Stimulated activated CD4-positive, alpha-beta T cell treated with anti-CD3 and anti-CD28 coated beads, Interleukin-2, amount 100 ng/mL, for 24 hours (primary cell): ENCODE measurements at regions not wholly inside any gene's neighbourhood (a gene's known extent, or its start where the extent isn't known, plus 50 kb on each side); places are given as distances from the start of the nearest gene placed in this dataset.

Experiments used
- DNase-seq, 2 donors: peaks; one replicate each; pipeline ENCODE4 v3.0.0-alpha.2; 2020

- DNase-seq = no peak
These were observed 372.4 kb upstream of the SLIT2 start for GRCh38 chr4:19879330-19879729.

GRCh38 chr4:19857991-19858390, 393.7 kb upstream of the SLIT2 start:
- no peak for DNase-seq

GRCh38 chr4:19857380-19857779, 394.3 kb upstream of the SLIT2 start:
- no peak for DNase-seq

- no peak for DNase-seq
These were observed 400.8 kb upstream of the SLIT2 start for GRCh38 chr4:19850909-19851308.

GRCh38 chr4:19844446-19844845, 407.3 kb upstream of the SLIT2 start:
- DNase-seq = no peak

GRCh38 chr4:19842471-19842870, 409.2 kb upstream of the SLIT2 start:
- DNase-seq = no peak

- no peak for DNase-seq
These were observed 412.8 kb upstream of the SLIT2 start for GRCh38 chr4:19838858-19839257.

GRCh38 chr4:19835429-19835828, 416.3 kb upstream of the SLIT2 start:
- no peak for DNase-seq

GRCh38 chr4:19832411-19832810, 419.3 kb upstream of the SLIT2 start:
- DNase-seq = no peak

- DNase-seq = no peak
These were observed 419.9 kb upstream of the SLIT2 start for GRCh38 chr4:19831644-19832285.

- no peak for DNase-seq
These were observed 422.6 kb upstream of the SLIT2 start for GRCh38 chr4:19829101-19829500.

- no peak for DNase-seq
These were observed 427.9 kb upstream of the SLIT2 start for GRCh38 chr4:19823781-19824180.

- no peak for DNase-seq
These were observed 432.0 kb upstream of the SLIT2 start for GRCh38 chr4:19819737-19820136.

GRCh38 chr4:19809989-19810388, 441.7 kb upstream of the SLIT2 start:
- no peak for DNase-seq

- DNase-seq = no peak
These were observed 444.2 kb upstream of the SLIT2 start for GRCh38 chr4:19807505-19807904.

GRCh38 chr4:19806865-19807264, 444.8 kb upstream of the SLIT2 start:
- no peak for DNase-seq

- DNase-seq = no peak
These were observed 448.3 kb upstream of the SLIT2 start for GRCh38 chr4:19803406-19803805.

- DNase-seq = no peak
These were observed 457.9 kb upstream of the SLIT2 start for GRCh38 chr4:19793831-19794230.

GRCh38 chr4:19791422-19792123, 460.1 kb upstream of the SLIT2 start:
- DNase-seq = no peak

GRCh38 chr4:19786616-19787015, 465.1 kb upstream of the SLIT2 start:
- no peak for DNase-seq

- DNase-seq = no peak
These were observed 468.0 kb upstream of the SLIT2 start for GRCh38 chr4:19783667-19784223.

GRCh38 chr4:19780871-19781270, 470.8 kb upstream of the SLIT2 start:
- DNase-seq = no peak

- DNase-seq = no peak
These were observed 474.8 kb upstream of the SLIT2 start for GRCh38 chr4:19776929-19777328.

GRCh38 chr4:19776021-19776459, 475.7 kb upstream of the SLIT2 start:
- DNase-seq = no peak
